ENCODE measurements at regions not wholly inside any gene's neighbourhood (a gene's known extent, or its start where the extent isn't known, plus 50 kb on each side); places are given as distances from the start of the nearest gene placed in this dataset.

DNA sequence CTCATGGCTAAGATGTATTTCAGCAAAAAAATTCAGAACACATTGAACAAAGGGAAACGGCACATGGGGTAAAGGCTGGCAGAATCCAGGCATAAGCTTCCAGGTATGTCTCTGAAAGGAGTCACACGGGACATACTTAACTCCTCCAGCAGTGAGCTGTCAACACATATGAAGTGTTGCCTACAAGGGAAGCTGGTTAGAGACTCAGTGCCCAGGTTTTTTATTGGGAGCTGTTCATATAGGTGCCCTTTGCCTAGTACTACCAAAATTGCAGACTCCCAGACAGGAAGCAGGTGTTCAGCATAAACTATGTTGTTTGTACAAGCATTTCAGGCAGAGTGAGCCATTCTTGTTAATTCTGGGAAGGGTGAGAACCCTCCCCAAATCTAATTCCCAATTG lies 77.4 kb upstream of the PUDP start:
- H3K79me2 ChIP-seq (ENCODE audit: control insufficient read depth, insufficient read depth, low read length), result peaks cover 3% of the 10 kb centered on the region
- TF ChIP-seq, protein P1, sequence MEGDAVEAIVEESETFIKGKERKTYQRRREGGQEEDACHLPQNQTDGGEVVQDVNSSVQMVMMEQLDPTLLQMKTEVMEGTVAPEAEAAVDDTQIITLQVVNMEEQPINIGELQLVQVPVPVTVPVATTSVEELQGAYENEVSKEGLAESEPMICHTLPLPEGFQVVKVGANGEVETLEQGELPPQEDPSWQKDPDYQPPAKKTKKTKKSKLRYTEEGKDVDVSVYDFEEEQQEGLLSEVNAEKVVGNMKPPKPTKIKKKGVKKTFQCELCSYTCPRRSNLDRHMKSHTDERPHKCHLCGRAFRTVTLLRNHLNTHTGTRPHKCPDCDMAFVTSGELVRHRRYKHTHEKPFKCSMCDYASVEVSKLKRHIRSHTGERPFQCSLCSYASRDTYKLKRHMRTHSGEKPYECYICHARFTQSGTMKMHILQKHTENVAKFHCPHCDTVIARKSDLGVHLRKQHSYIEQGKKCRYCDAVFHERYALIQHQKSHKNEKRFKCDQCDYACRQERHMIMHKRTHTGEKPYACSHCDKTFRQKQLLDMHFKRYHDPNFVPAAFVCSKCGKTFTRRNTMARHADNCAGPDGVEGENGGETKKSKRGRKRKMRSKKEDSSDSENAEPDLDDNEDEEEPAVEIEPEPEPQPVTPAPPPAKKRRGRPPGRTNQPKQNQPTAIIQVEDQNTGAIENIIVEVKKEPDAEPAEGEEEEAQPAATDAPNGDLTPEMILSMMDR (IDR thresholded peaks at IDR 0.05), result no peak
- TF ChIP-seq EZH2 (IDR thresholded peaks at IDR 0.05; ENCODE audit: borderline replicate concordance, insufficient read depth, low read depth, low read length, poor library complexity, severe bottlenecking), result no peak
- no peak overlapping the region for H3K4me2 ChIP-seq (replicated peaks; ENCODE audit: low read depth, low read length, poor library complexity, severe bottlenecking)
- no peak overlapping the region for H3K9ac ChIP-seq (ENCODE audit: low read length)
- no CpG with 5 or more reads among the region's 2 CpGs for WGBS (ENCODE audit: insufficient coverage)
- DNase-seq, result no peak
- H2AFZ ChIP-seq (ENCODE audit: insufficient read depth, low read depth, low read length, poor library complexity, severe bottlenecking), result no peak overlapping the region
- peaks cover 0 to 4% of the 10 kb centered on the region in 2 donors for H3K4me1 ChIP-seq (ENCODE audit: control insufficient read depth in 2 of 2, insufficient read depth in 2 of 2, low read length in 2 of 2)
- H3K27ac Mint-ChIP-seq, result no peak overlapping the region
- no peaks in the 10 kb centered on the region for H3K36me3 ChIP-seq (replicated peaks in 1 of 2; ENCODE audit: control extremely low read depth in 1 of 2, control insufficient read depth in 1 of 2, extremely low read depth in 1 of 2, insufficient read depth in 2 of 2, low read length in 1 of 2)
- intact Hi-C loops (cut with micrococcal nuclease), result no loop called here
- H4K20me1 ChIP-seq (ENCODE audit: control insufficient read depth, insufficient read depth, low read length, poor library complexity, severe bottlenecking), result no peaks in the 10 kb centered on the region
- H3K4me3 Mint-ChIP-seq, result no peak overlapping the region
- peaks cover 5% of the 10 kb centered on the region for H3K9me3 Mint-ChIP-seq (ENCODE audit: insufficient read depth)
- peaks cover 8% of the 10 kb centered on the region for H3K4me1 Mint-ChIP-seq
- H3K27me3 ChIP-seq (replicated peaks in 1 of 4; ENCODE audit: control extremely low read depth in 1 of 4, control insufficient read depth in 3 of 4, insufficient read depth in 4 of 4, low read length in 3 of 4), result no peaks in the 10 kb centered on the region
- ATAC-seq (ENCODE audit: low read depth), result no peak
- H3K9me3 ChIP-seq (ENCODE audit: control extremely low read depth in 1 of 3, control insufficient read depth in 2 of 3, insufficient read depth in 1 of 3, low read length in 2 of 3), result no peaks in the 10 kb centered on the region
- POLR2A ChIA-PET, result no interaction called here
- CTCF ChIA-PET, result no interaction called here
- H3K4me3 ChIP-seq (ENCODE audit: control extremely low read depth in 1 of 5, extremely low read depth in 1 of 5, insufficient read depth in 1 of 5, low read depth in 2 of 5, low read length in 4 of 5), result no peak overlapping the region
- no peaks in the 10 kb centered on the region for H3K27me3 Mint-ChIP-seq
- no peak overlapping the region for H3K27ac ChIP-seq (ENCODE audit: low read length in 2 of 2)

DNA sequence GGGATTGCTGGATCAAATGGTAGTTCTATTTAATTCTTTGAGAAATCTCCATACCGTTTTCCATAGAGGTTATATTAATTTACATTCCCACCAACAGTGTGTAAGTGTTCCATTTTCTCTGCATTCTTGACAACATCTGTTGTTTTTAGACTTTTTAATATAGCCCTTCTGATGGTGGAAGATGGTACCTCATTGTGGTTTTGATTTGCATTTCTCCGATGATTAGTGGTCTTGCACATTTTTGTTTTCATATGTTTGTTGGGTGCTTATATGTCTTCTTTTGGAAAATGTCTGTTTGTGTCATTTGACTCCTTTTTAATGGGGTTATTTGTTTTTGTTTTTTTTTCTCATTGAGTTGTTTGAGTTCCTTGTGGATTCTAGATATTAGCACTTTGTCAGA lies 75.3 kb upstream of the PUDP start:
- H3K27ac ChIP-seq (ENCODE audit: low read length in 2 of 2), result no peak overlapping the region
- ATAC-seq (ENCODE audit: low read depth) (no peak), DNase-seq (no peak)
- CTCF ChIA-PET, result no interaction called here
- no peaks in the 10 kb centered on the region for H4K20me1 ChIP-seq (ENCODE audit: control insufficient read depth, insufficient read depth, low read length, poor library complexity, severe bottlenecking)
- Mint-ChIP-seq H3K27ac (no peak overlapping the region), H3K4me3 (no peak overlapping the region), H3K4me1 (peaks cover 8% of the 10 kb centered on the region), H3K27me3 (no peaks in the 10 kb centered on the region), H3K9me3 (ENCODE audit: insufficient read depth) (peaks cover 5% of the 10 kb centered on the region)
- no peaks in the 10 kb centered on the region for H3K36me3 ChIP-seq (replicated peaks in 1 of 2; ENCODE audit: control extremely low read depth in 1 of 2, control insufficient read depth in 1 of 2, extremely low read depth in 1 of 2, insufficient read depth in 2 of 2, low read length in 1 of 2)
- WGBS (ENCODE audit: insufficient coverage), result no CpG with 5 or more reads among the region's 2 CpGs
- no peaks in the 10 kb centered on the region for H3K27me3 ChIP-seq (replicated peaks in 1 of 4; ENCODE audit: control extremely low read depth in 1 of 4, control insufficient read depth in 3 of 4, insufficient read depth in 4 of 4, low read length in 3 of 4)
- H3K4me3 ChIP-seq (ENCODE audit: control extremely low read depth in 1 of 5, extremely low read depth in 1 of 5, insufficient read depth in 1 of 5, low read depth in 2 of 5, low read length in 4 of 5), result no peak overlapping the region
- H3K4me2 ChIP-seq (replicated peaks; ENCODE audit: low read depth, low read length, poor library complexity, severe bottlenecking), result no peak overlapping the region
- H3K4me1 ChIP-seq (ENCODE audit: control insufficient read depth in 2 of 2, insufficient read depth in 2 of 2, low read length in 2 of 2), result peaks cover 0 to 4% of the 10 kb centered on the region in 2 donors
- H3K9ac ChIP-seq (ENCODE audit: low read length), result no peak overlapping the region
- H2AFZ ChIP-seq (ENCODE audit: insufficient read depth, low read depth, low read length, poor library complexity, severe bottlenecking), result no peak overlapping the region
- H3K79me2 ChIP-seq (ENCODE audit: control insufficient read depth, insufficient read depth, low read length), result no peaks in the 10 kb centered on the region
- TF ChIP-seq, protein P1 (IDR thresholded peaks at IDR 0.05), result no peak
- TF ChIP-seq EZH2 (IDR thresholded peaks at IDR 0.05; ENCODE audit: borderline replicate concordance, insufficient read depth, low read depth, low read length, poor library complexity, severe bottlenecking), result no peak
- no peaks in the 10 kb centered on the region for H3K9me3 ChIP-seq (ENCODE audit: control extremely low read depth in 1 of 3, control insufficient read depth in 2 of 3, insufficient read depth in 1 of 3, low read length in 2 of 3)
- intact Hi-C loops (cut with micrococcal nuclease), result no loop called here
- POLR2A ChIA-PET, result no interaction called here

Data from B cell (primary cell).